PC-3 (cell line): ENCODE measurements at regions not wholly inside any gene's neighbourhood (a gene's known extent, or its start where the extent isn't known, plus 50 kb on each side); places are given as distances from the start of the nearest gene placed in this dataset.

Experiments
- ATAC-seq: fragments of 200-7000 bp; cut with Tn5 transposase; 2 replicates; pipeline ENCODE4 v1.9.1; 2020; ENCODE audit warnings: mild to moderate bottlenecking, moderate library complexity
- BruUV-seq: library from RNA; stranded (reverse); fragments of 400-500 nt; replicated peaks from 2 replicates; lab custom pipeline; 2021; lab: Mats Ljungman, UMichigan
- CTCF ChIA-PET: fragments of 300-600 bp; sonication (Branson Sonifier 250); formaldehyde crosslinking; loops from one replicate; lab custom pipeline; 2022; ENCODE audit warnings: antibody characterized with exemption; lab: Charles Lee
- POLR2A ChIA-PET: fragments of 300-600 bp; sonication (Branson Sonifier 250); formaldehyde crosslinking; loops from one replicate; lab custom pipeline; 2022; ENCODE audit warnings: antibody characterized with exemption; ENCODE audit not compliant: unreplicated experiment; lab: Charles Lee
- DNase-seq: peaks from one replicate; pipeline ENCODE4 v3.0.0-alpha.2; 2015
- H2AFZ ChIP-seq: fragments of 300-600 bp; sonication (generic); 2 replicates; pipeline ENCODE4 v1.6.0; 2016; ENCODE audit warnings: antibody characterized with exemption, low read length
- H3F3A ChIP-seq: fragments of 300-600 bp; sonication (generic); one replicate; pipeline ENCODE4 v1.6.0; 2017; ENCODE audit warnings: antibody characterized with exemption, low read length, control low read depth, mild to moderate bottlenecking; ENCODE audit not compliant: unreplicated experiment
- H3K27ac ChIP-seq: fragments of 300-600 bp; sonication (generic); 2 replicates; pipeline ENCODE4 v1.5.1; 2016; ENCODE audit warnings: mild to moderate bottlenecking, low read length
- H3K27me3 ChIP-seq: fragments of 300-600 bp; sonication (generic); 2 replicates; pipeline ENCODE4 v1.6.1; 2016; ENCODE audit warnings: low read length, mixed read lengths
- H3K36me3 ChIP-seq: fragments of 300-600 bp; sonication (generic); 2 replicates; pipeline ENCODE4 v1.6.1; 2016; ENCODE audit warnings: low read depth, mixed run types, low read length, mixed read lengths
- H3K4me1 ChIP-seq: fragments of 300-600 bp; sonication (generic); 2 replicates; pipeline ENCODE4 v1.5.1; 2016; ENCODE audit warnings: low read length; ENCODE audit not compliant: insufficient read depth
- H3K4me2 ChIP-seq: fragments of 300-600 bp; sonication (generic); 2 replicates; pipeline ENCODE4 v1.6.0; 2016; ENCODE audit warnings: low read length
- H3K4me3 ChIP-seq: fragments of 300-600 bp; sonication (generic); 2 replicates; pipeline ENCODE4 v1.5.1; 2016; ENCODE audit warnings: mild to moderate bottlenecking, low read length, mixed read lengths
- H3K79me2 ChIP-seq: fragments of 300-600 bp; sonication (generic); 2 replicates; pipeline ENCODE4 v1.6.1; 2017; ENCODE audit warnings: low read length, mixed read lengths
- H3K9ac ChIP-seq: fragments of 300-600 bp; sonication (generic); 2 replicates; pipeline ENCODE4 v1.6.0; 2016; ENCODE audit warnings: mild to moderate bottlenecking, low read length
- H3K9me2 ChIP-seq: fragments of 300-600 bp; sonication (generic); replicated peaks from 2 replicates; pipeline ENCODE4 v1.6.1; 2016; ENCODE audit warnings: mixed run types, low read length, mixed read lengths
- H3K9me3 ChIP-seq: fragments of 300-600 bp; sonication (generic); 2 replicates; pipeline ENCODE4 v1.6.1; 2016; ENCODE audit warnings: low read length, mixed read lengths
- H4K20me1 ChIP-seq: fragments of 300-600 bp; sonication (generic); 2 replicates; pipeline ENCODE4 v1.6.1; 2016; ENCODE audit warnings: low read length, mixed read lengths
- CTCF ChIP-seq: fragments of 300-600 bp; sonication (generic); conservative IDR thresholded peaks from 2 replicates; pipeline ENCODE4 v1.5.1; 2017; ENCODE audit warnings: antibody characterized with exemption, low read depth, mild to moderate bottlenecking, low read length
- EZH2 ChIP-seq: fragments of 300-600 bp; sonication (generic); IDR thresholded peaks from one replicate; pipeline ENCODE4 v1.6.1; 2017; ENCODE audit warnings: antibody characterized with exemption, mild to moderate bottlenecking, low read length; ENCODE audit not compliant: unreplicated experiment
- EZH2phosphoT487 ChIP-seq: fragments of 300-600 bp; sonication (generic); IDR thresholded peaks from 2 replicates; pipeline ENCODE4 v1.6.1; 2018; ENCODE audit warnings: mild to moderate bottlenecking, antibody characterized with exemption, low read length, borderline replicate concordance
- intact Hi-C: fragments of 100-400 bp; cut with micrococcal nuclease; formaldehyde crosslinking; loops from 2 replicates; pipeline ENCODE4 v1.9.0; 2023

- intact Hi-C loops, result no loop called here
- DNase-seq (no peak), ATAC-seq (no peak)
- Histone ChIP-seq H3F3A (no peaks in the 10 kb centered on the region), H3K4me2 (no peak overlapping the region), H3K9ac (no peak overlapping the region), H4K20me1 (no peaks in the 10 kb centered on the region), H2AFZ (no peak overlapping the region), H3K9me2 (no peaks in the 10 kb centered on the region), H3K27me3 (no peaks in the 10 kb centered on the region), H3K4me3 (no peak overlapping the region), H3K4me1 (no peaks in the 10 kb centered on the region), H3K27ac (no peak overlapping the region), H3K36me3 (no peaks in the 10 kb centered on the region), H3K9me3 (no peaks in the 10 kb centered on the region), H3K79me2 (no peaks in the 10 kb centered on the region)
- CTCF ChIA-PET, result no interaction called here
- TF ChIP-seq CTCF (no peak), EZH2phosphoT487 (no peak), EZH2 (no peak)
- POLR2A ChIA-PET, result no interaction called here
- BruUV-seq, result no TSS peak
Measured at GRCh38 chr4:181189751-181190150, 1053.5 kb upstream of the TENM3 start.

GRCh38 chr4:181193131-181193930 lies 1049.9 kb upstream of the TENM3 start:
- Histone ChIP-seq H3K27ac (no peak overlapping the region), H3K9me2 (no peaks in the 10 kb centered on the region), H3F3A (no peaks in the 10 kb centered on the region), H2AFZ (no peak overlapping the region), H3K4me2 (no peak overlapping the region), H4K20me1 (no peaks in the 10 kb centered on the region), H3K9ac (no peak overlapping the region), H3K4me3 (no peak overlapping the region), H3K36me3 (no peaks in the 10 kb centered on the region), H3K9me3 (no peaks in the 10 kb centered on the region), H3K4me1 (no peaks in the 10 kb centered on the region), H3K79me2 (no peaks in the 10 kb centered on the region), H3K27me3 (no peaks in the 10 kb centered on the region)
- CTCF ChIA-PET, result no interaction called here
- POLR2A ChIA-PET, result interaction anchor here (0.7 kb wide), 1 partner anchor 1837 kb away, joined by 3 read pairs; no protein-coding TSS in a partner anchor
- no peak for TF ChIP-seq CTCF
- TF ChIP-seq EZH2phosphoT487, result no peak
- TF ChIP-seq EZH2, result no peak
- no TSS peak for BruUV-seq
- intact Hi-C loops, result no loop called here
- DNase-seq (no peak), ATAC-seq (no peak)

GRCh38 chr4:181194096-181194495 lies 1049.1 kb upstream of the TENM3 start:
- Histone ChIP-seq H2AFZ (no peak overlapping the region), H3K4me1 (no peaks in the 10 kb centered on the region), H3K79me2 (no peaks in the 10 kb centered on the region), H3K4me3 (no peak overlapping the region), H3K36me3 (no peaks in the 10 kb centered on the region), H3K27ac (no peak overlapping the region), H3K9me3 (no peaks in the 10 kb centered on the region), H3K27me3 (no peaks in the 10 kb centered on the region), H3K4me2 (no peak overlapping the region), H4K20me1 (no peaks in the 10 kb centered on the region), H3K9ac (no peak overlapping the region), H3F3A (no peaks in the 10 kb centered on the region), H3K9me2 (no peaks in the 10 kb centered on the region)
- ATAC-seq (no peak), DNase-seq (no peak)
- CTCF ChIA-PET, result no interaction called here
- BruUV-seq, result no TSS peak
- TF ChIP-seq EZH2phosphoT487 (no peak), CTCF (no peak), EZH2 (no peak)
- POLR2A ChIA-PET, result interaction anchor here (0.7 kb wide), 1 partner anchor 1838 kb away, joined by 3 read pairs; no protein-coding TSS in a partner anchor
- intact Hi-C loops, result no loop called here
